H1 (cell line): ENCODE measurements at regions not wholly inside any gene's neighbourhood (a gene's known extent, or its start where the extent isn't known, plus 50 kb on each side); places are given as distances from the start of the nearest gene placed in this dataset.

ENCODE experiments used
- CTCF ChIA-PET: fragments of 300-600 bp; sonication (Branson Sonifier 250); formaldehyde crosslinking; loops from one replicate; lab custom pipeline; 2021; ENCODE audit not compliant: partially characterized antibody; lab: Charles Lee
- POLR2A ChIA-PET: fragments of 300-600 bp; sonication (Branson Sonifier 250); formaldehyde crosslinking; loops from one replicate; lab custom pipeline; 2021; ENCODE audit warnings: inconsistent platforms; ENCODE audit not compliant: partially characterized antibody; lab: Charles Lee
- DNase-seq, 2 experiments: peaks; one replicate each; pipeline versions ENCODE4 v3.0.0 to v3.0.0-alpha.2; 2010 to 2022; ENCODE audit warnings: low spot score in 2 of 2, low read depth in 1 of 2, mixed read lengths in 1 of 2
- FAIRE-seq: peaks from 2 replicates; lab custom pipeline; 2011; peaks lifted over from hg19 to GRCh38; lab: Jason Lieb, UNC
- H2AFZ ChIP-seq: 2 replicates; pipeline ENCODE4 v1.8.1; 2012; ENCODE audit warnings: low read length, inconsistent platforms
- H2AK5ac ChIP-seq: 2 replicates; pipeline ENCODE4 v1.6.1; 2013; ENCODE audit warnings: low read depth, low read length
- H2BK120ac ChIP-seq: replicated peaks from 2 replicates; pipeline ENCODE3; 2013; ENCODE audit warnings: low read depth, low read length, inconsistent platforms
- H2BK12ac ChIP-seq: 2 replicates; pipeline ENCODE4 v1.6.1; 2013; ENCODE audit warnings: low read depth, low read length
- H2BK15ac ChIP-seq: 2 replicates; pipeline ENCODE4 v1.6.1; 2013; ENCODE audit warnings: low read length
- H2BK20ac ChIP-seq: 2 replicates; pipeline ENCODE4 v1.6.1; 2013; ENCODE audit warnings: low read length
- H2BK5ac ChIP-seq: 2 replicates; pipeline ENCODE4 v1.6.1; 2013; ENCODE audit warnings: low read depth, low read length
- H3K14ac ChIP-seq: 2 replicates; pipeline ENCODE4 v1.6.1; 2013; ENCODE audit warnings: inconsistent platforms; ENCODE audit not compliant: insufficient read length
- H3K18ac ChIP-seq: 2 replicates; pipeline ENCODE4 v1.6.1; 2013; ENCODE audit warnings: low read length; ENCODE audit errors: extremely low read depth
- H3K23ac ChIP-seq: 2 replicates; pipeline ENCODE4 v1.6.1; 2013; ENCODE audit warnings: inconsistent platforms; ENCODE audit not compliant: insufficient read length
- H3K23me2 ChIP-seq: 2 replicates; pipeline ENCODE4 v1.6.1; 2013; ENCODE audit warnings: low read depth, low read length
- H3K27ac ChIP-seq: 2 replicates; pipeline ENCODE4 v1.6.1; 2011; ENCODE audit warnings: low read depth, low read length, inconsistent platforms
- H3K27me3 ChIP-seq, 4 experiments: replicated peaks in 1 of 4; 1 replicate in 1 of 4; 2 replicates in 3 of 4; pipeline versions ENCODE4 v1.6.1 to v1.8.1; 2011 to 2013; ENCODE audit warnings: low read length in 3 of 4, mild to moderate bottlenecking in 3 of 4, inconsistent platforms in 2 of 4, mixed read lengths in 2 of 4, moderate library complexity in 1 of 4; ENCODE audit not compliant: control insufficient read depth in 3 of 4, insufficient read depth in 3 of 4; ENCODE audit errors: extremely low read depth in 1 of 4
- H3K36me3 ChIP-seq, 4 experiments: 2 replicates each; pipeline versions ENCODE4 v1.6.1 to v1.8.1; 2011 to 2013; ENCODE audit warnings: mild to moderate bottlenecking in 4 of 4, low read length in 3 of 4, moderate library complexity in 2 of 4, control low read depth in 1 of 4, inconsistent platforms in 1 of 4; ENCODE audit not compliant: insufficient read depth in 4 of 4, control insufficient read depth in 2 of 4
- H3K4ac ChIP-seq: replicated peaks from 2 replicates; pipeline ENCODE3; 2013; ENCODE audit warnings: low read length, low read depth, mixed read lengths, inconsistent platforms; ENCODE audit not compliant: insufficient read length
- H3K4me1 ChIP-seq, 4 experiments: replicated peaks in 1 of 4; 1 replicate in 1 of 4; 2 replicates in 3 of 4; pipeline versions ENCODE4 v1.6.1 to v1.8.1; 2011 to 2013; ENCODE audit warnings: low read length in 3 of 4, inconsistent platforms in 2 of 4, mixed read lengths in 1 of 4; ENCODE audit not compliant: insufficient read depth in 4 of 4, control insufficient read depth in 3 of 4
- H3K4me2 ChIP-seq, 2 experiments: 2 replicates each; pipeline versions ENCODE4 v1.6.1 to v1.8.1; 2011 to 2013; ENCODE audit warnings: low read depth in 2 of 2, low read length in 2 of 2, control low read depth in 1 of 2, inconsistent platforms in 1 of 2, mild to moderate bottlenecking in 1 of 2; ENCODE audit not compliant: insufficient read depth in 1 of 2
- H3K4me3 ChIP-seq, 4 experiments: fragments of 200-600, 300-600 bp in 1 of 4; sonication (generic), shearing (Covaris generic), sonication (Bioruptor Twin) in 1 of 4; 2 replicates each; pipeline versions ENCODE4 v1.5.1 to v1.8.1; 2011 to 2016; ENCODE audit warnings: low read length in 4 of 4, low read depth in 3 of 4, control low read depth in 2 of 4, inconsistent platforms in 2 of 4, mild to moderate bottlenecking in 2 of 4, mixed read lengths in 1 of 4, moderate library complexity in 1 of 4; ENCODE audit not compliant: insufficient read depth in 2 of 4; ENCODE audit errors: extremely low read depth in 1 of 4
- H3K56ac ChIP-seq: replicated peaks from 2 replicates; pipeline ENCODE3; 2013; ENCODE audit warnings: low read depth, mild to moderate bottlenecking, mixed read lengths, low read length, inconsistent platforms; ENCODE audit not compliant: insufficient read length
- H3K79me1 ChIP-seq: 2 replicates; pipeline ENCODE4 v1.6.1; 2013; ENCODE audit warnings: low read depth, low read length, control low read depth
- H3K79me2 ChIP-seq, 2 experiments: 2 replicates each; pipeline versions ENCODE4 v1.6.1 to v1.8.1; 2012 to 2013; ENCODE audit warnings: low read length in 2 of 2, mild to moderate bottlenecking in 2 of 2, inconsistent platforms in 1 of 2; ENCODE audit not compliant: insufficient read depth in 2 of 2, control insufficient read depth in 1 of 2
- H3K9ac ChIP-seq, 4 experiments: replicated peaks in 1 of 4; 1 replicate in 1 of 4; 2 replicates in 3 of 4; pipeline versions ENCODE4 v1.6.1 to v1.8.1; 2011 to 2013; ENCODE audit warnings: low read depth in 3 of 4, low read length in 3 of 4, control low read depth in 2 of 4, mild to moderate bottlenecking in 2 of 4, moderate library complexity in 2 of 4, inconsistent platforms in 1 of 4; ENCODE audit errors: extremely low read depth in 1 of 4
- H3K9me3 ChIP-seq, 2 experiments: 2 replicates each; pipeline versions ENCODE4 v1.6.1 to v1.8.1; 2012 to 2013; ENCODE audit warnings: mild to moderate bottlenecking in 2 of 2, moderate library complexity in 2 of 2, control low read depth in 1 of 2, inconsistent platforms in 1 of 2, low read depth in 1 of 2, low read length in 1 of 2, mixed read lengths in 1 of 2; ENCODE audit not compliant: insufficient read depth in 2 of 2
- H4K20me1 ChIP-seq, 2 experiments: replicated peaks in 1 of 2; 2 replicates each; pipeline versions ENCODE3 to v1.8.1; 2011 to 2013; ENCODE audit warnings: inconsistent platforms in 2 of 2, low read length in 2 of 2, mild to moderate bottlenecking in 1 of 2; ENCODE audit not compliant: insufficient read depth in 2 of 2, control insufficient read depth in 1 of 2
- H4K5ac ChIP-seq: 2 replicates; pipeline ENCODE4 v1.6.1; 2013; ENCODE audit warnings: low read length, low read depth, mixed read lengths, inconsistent platforms; ENCODE audit not compliant: insufficient read length
- H4K8ac ChIP-seq: 2 replicates; pipeline ENCODE4 v1.8.0; 2013; ENCODE audit warnings: mild to moderate bottlenecking, moderate library complexity, low read length, inconsistent platforms; ENCODE audit not compliant: insufficient read depth; ENCODE audit errors: extremely low read depth
- H4K91ac ChIP-seq: replicated peaks from 2 replicates; pipeline ENCODE3; 2013; ENCODE audit warnings: low read length, mixed read lengths, inconsistent platforms; ENCODE audit not compliant: insufficient read length
- ASH2L ChIP-seq: fragments of 200-600, 300-600 bp; sonication (generic); IDR thresholded peaks from one replicate; pipeline ENCODE4 v1.7.1; 2017; ENCODE audit warnings: low read length
- BCL11A ChIP-seq, 2 experiments: IDR thresholded peaks; one replicate each; pipeline ENCODE4 v1.6.1; 2011; ENCODE audit warnings: low read depth in 2 of 2, low read length in 2 of 2, mild to moderate bottlenecking in 2 of 2
- CEBPB ChIP-seq: IDR thresholded peaks from 2 replicates; pipeline ENCODE4 v1.6.1; 2012; ENCODE audit warnings: low read depth, low read length
- CHD1 ChIP-seq: IDR thresholded peaks from 2 replicates; pipeline ENCODE4 v1.6.1; 2012; ENCODE audit warnings: low read depth, low read length, improper control_type of control experiment
- HDAC6 ChIP-seq: IDR thresholded peaks from one replicate; pipeline ENCODE4 v1.7.1; 2012; ENCODE audit warnings: low read depth, mild to moderate bottlenecking, inconsistent platforms, low read length, moderate library complexity
- JUN ChIP-seq: IDR thresholded peaks from 2 replicates; pipeline ENCODE4 v1.6.1; 2011; ENCODE audit warnings: low read depth, mild to moderate bottlenecking, improper control_type of control experiment, low read length
- KDM1A ChIP-seq: fragments of 200-600, 300-600 bp; sonication (generic); IDR thresholded peaks from 2 replicates; pipeline ENCODE4 v1.7.1; 2016; ENCODE audit warnings: mild to moderate bottlenecking, low read length, borderline replicate concordance
- KDM4A ChIP-seq: IDR thresholded peaks from one replicate; pipeline ENCODE4 v1.7.1; 2012; ENCODE audit warnings: low read depth, mild to moderate bottlenecking, moderate library complexity, low read length, inconsistent platforms; ENCODE audit not compliant: severe bottlenecking
- MAX ChIP-seq: IDR thresholded peaks from 2 replicates; pipeline ENCODE4 v1.6.1; 2012; ENCODE audit warnings: inconsistent platforms
- RBBP5 ChIP-seq: IDR thresholded peaks from 2 replicates; pipeline ENCODE4 v1.7.1; 2012; ENCODE audit warnings: low read depth, mild to moderate bottlenecking, inconsistent platforms, low read length, moderate library complexity, borderline replicate concordance
- SIX5 ChIP-seq: IDR thresholded peaks from 2 replicates; pipeline ENCODE4 v1.6.1; 2011; ENCODE audit warnings: mild to moderate bottlenecking, low read depth, low read length
- SP1 ChIP-seq: IDR thresholded peaks from 2 replicates; pipeline ENCODE4 v1.6.1; 2011; ENCODE audit warnings: low read depth, low read length
- SP2 ChIP-seq: IDR thresholded peaks from 2 replicates; pipeline ENCODE4 v1.6.1; 2012; ENCODE audit warnings: mild to moderate bottlenecking, low read length, inconsistent platforms
- WGBS, 2 experiments: shearing (Covaris generic) in 1 of 2; methylation state at CpG; one replicate each; pipeline versions ENCODE4 v1.1.6 to v1.1.7; 2013 to 2015; ENCODE audit warnings: low lambda C conversion rate in 2 of 2, mixed read lengths in 2 of 2, inconsistent platforms in 1 of 2, low coverage in 1 of 2, missing lambda C conversion rate in 1 of 2; ENCODE audit not compliant: insufficient replicate concordance in 2 of 2, insufficient coverage in 1 of 2, insufficient read length in 1 of 2; ENCODE audit errors: extremely low coverage in 1 of 2, missing lambda C conversion rate in 1 of 2; 5-methylcytosine and 5-hydroxymethylcytosine counted together
- TF ChIP-seq, protein P1 (sequence below): IDR thresholded peaks from 2 replicates; pipeline ENCODE4 v1.6.1; 2011; ENCODE audit warnings: low read length, improper control_type of control experiment

GRCh38 chr9:73525350-73525749 lies 373.7 kb downstream of the ANXA1 start:
- Histone ChIP-seq H3K18ac (no peak overlapping the region), H3K56ac (no peak overlapping the region), H3K9ac (no peak overlapping the region), H3K23me2 (no peaks in the 10 kb centered on the region), H4K20me1 (no peaks in the 10 kb centered on the region), H3K4me3 (no peak overlapping the region), H3K14ac (no peak overlapping the region), H3K9me3 (peaks cover 3 to 8% of the 10 kb centered on the region in 2 experiments; a peak in 2 of 4 replicates), H3K4me2 (no peak overlapping the region), H3K79me1 (no peaks in the 10 kb centered on the region), H2BK12ac (no peak overlapping the region), H4K8ac (no peak overlapping the region), H3K4me1 (no peaks in the 10 kb centered on the region), H3K27ac (no peak overlapping the region), H2AK5ac (no peak overlapping the region), H3K79me2 (no peaks in the 10 kb centered on the region), H4K91ac (no peak overlapping the region), H3K4ac (no peak overlapping the region), H2AFZ (no peak overlapping the region), H3K36me3 (no peaks in the 10 kb centered on the region), H3K23ac (no peak overlapping the region), H2BK15ac (no peak overlapping the region), H2BK120ac (no peak overlapping the region), H2BK5ac (no peak overlapping the region), H3K27me3 (no peaks in the 10 kb centered on the region), H4K5ac (no peak overlapping the region), H2BK20ac (no peak overlapping the region)
- POLR2A ChIA-PET = no interaction called here
- 87% methylated on average over 1 of the region's 1 CpG; no CpG with 5 or more reads in 1 of the 2 experiments for WGBS, 2 experiments
- DNase-seq = no peak
- FAIRE-seq = no peak
- CTCF ChIA-PET = no interaction called here
- TF ChIP-seq BCL11A (IDR thresholded peaks at IDR 0.05; ENCODE audit: low read depth in 2 of 2, low read length in 2 of 2) = no peak
- no peak for TF ChIP-seq SIX5
- no peak for TF ChIP-seq KDM1A
- no peak for TF ChIP-seq SP2
- TF ChIP-seq RBBP5 = no peak
- no peak for TF ChIP-seq KDM4A
- TF ChIP-seq CEBPB = no peak
- TF ChIP-seq, protein P1, sequence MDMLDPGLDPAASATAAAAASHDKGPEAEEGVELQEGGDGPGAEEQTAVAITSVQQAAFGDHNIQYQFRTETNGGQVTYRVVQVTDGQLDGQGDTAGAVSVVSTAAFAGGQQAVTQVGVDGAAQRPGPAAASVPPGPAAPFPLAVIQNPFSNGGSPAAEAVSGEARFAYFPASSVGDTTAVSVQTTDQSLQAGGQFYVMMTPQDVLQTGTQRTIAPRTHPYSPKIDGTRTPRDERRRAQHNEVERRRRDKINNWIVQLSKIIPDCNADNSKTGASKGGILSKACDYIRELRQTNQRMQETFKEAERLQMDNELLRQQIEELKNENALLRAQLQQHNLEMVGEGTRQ = no peak
- TF ChIP-seq SP1 = no peak
- no peak for TF ChIP-seq MAX
- no peak for TF ChIP-seq ASH2L
- TF ChIP-seq JUN = no peak
- TF ChIP-seq HDAC6 = no peak
- TF ChIP-seq CHD1 = no peak
